C4-2B (cell line): ENCODE measurements at regions not wholly inside any gene's neighbourhood (a gene's known extent, or its start where the extent isn't known, plus 50 kb on each side); places are given as distances from the start of the nearest gene placed in this dataset.

Source experiments
- CTCF ChIP-seq: fragments of 450-650 bp; conservative IDR thresholded peaks from 2 replicates; pipeline ENCODE4 v1.5.1; 2017; ENCODE audit warnings: mild to moderate bottlenecking
- ZFX ChIP-seq: fragments of 450-650 bp; IDR thresholded peaks from 2 replicates; pipeline ENCODE4 v1.6.1; 2017

GRCh38 chr6:68237205-68237604, 397.9 kb upstream of the ADGRB3 start:
- TF ChIP-seq CTCF (no peak), ZFX (no peak)
